DMS79 treated with DMSO at 0.1 percent for 48 hours (cell line): ENCODE measurements at regions not wholly inside any gene's neighbourhood (a gene's known extent, or its start where the extent isn't known, plus 50 kb on each side); places are given as distances from the start of the nearest gene placed in this dataset.
"Not testable (repeated sequence)": the region's sequence is repeated elsewhere in the genome, so short reads cannot be mapped to it uniquely, and the experiment has no call there.

Experiments
- DNase-seq: peaks from one replicate; lab custom pipeline; 2025; lab: John Stamatoyannopoulos, UW

DNA sequence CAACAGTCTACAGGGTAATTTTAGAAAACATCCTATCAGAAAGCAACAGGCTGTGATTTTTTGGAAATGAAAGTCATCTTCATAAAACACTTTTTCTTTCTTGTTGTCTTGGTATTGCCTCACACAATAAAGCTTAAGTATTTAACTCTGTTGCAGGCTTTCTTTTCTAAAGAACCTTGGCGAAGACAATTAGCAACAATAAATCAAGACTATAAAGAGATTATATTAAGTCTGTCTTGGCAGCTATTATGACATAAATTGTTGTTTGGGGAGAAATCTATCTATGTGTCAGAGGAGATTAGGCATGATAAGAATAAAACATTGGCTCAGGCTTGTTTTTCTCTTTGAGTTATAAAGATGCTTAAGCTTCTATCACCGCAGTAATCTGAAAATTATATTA is 1774.8 kb downstream of the ARAP2 start:
- DNase-seq, result no peak

DNA sequence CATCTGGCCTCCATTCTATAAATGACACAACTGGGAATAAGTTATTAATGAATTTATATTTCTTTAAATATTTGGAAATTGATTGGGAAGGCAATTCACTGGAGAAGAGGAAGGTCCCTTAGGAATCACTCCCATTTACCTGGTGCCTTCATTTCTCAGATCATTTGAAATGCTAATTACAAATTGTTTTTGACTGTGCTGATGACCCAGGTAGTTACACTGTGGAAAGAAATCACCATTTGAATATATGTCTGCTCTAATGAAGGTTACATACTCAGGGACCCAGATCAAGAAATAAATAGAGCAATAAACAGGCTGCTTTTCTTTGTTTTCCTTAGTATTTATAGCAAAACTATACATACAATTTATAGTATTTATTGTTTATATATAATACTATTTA is 1759.1 kb downstream of the ARAP2 start:
- DNase-seq, result no peak

DNA sequence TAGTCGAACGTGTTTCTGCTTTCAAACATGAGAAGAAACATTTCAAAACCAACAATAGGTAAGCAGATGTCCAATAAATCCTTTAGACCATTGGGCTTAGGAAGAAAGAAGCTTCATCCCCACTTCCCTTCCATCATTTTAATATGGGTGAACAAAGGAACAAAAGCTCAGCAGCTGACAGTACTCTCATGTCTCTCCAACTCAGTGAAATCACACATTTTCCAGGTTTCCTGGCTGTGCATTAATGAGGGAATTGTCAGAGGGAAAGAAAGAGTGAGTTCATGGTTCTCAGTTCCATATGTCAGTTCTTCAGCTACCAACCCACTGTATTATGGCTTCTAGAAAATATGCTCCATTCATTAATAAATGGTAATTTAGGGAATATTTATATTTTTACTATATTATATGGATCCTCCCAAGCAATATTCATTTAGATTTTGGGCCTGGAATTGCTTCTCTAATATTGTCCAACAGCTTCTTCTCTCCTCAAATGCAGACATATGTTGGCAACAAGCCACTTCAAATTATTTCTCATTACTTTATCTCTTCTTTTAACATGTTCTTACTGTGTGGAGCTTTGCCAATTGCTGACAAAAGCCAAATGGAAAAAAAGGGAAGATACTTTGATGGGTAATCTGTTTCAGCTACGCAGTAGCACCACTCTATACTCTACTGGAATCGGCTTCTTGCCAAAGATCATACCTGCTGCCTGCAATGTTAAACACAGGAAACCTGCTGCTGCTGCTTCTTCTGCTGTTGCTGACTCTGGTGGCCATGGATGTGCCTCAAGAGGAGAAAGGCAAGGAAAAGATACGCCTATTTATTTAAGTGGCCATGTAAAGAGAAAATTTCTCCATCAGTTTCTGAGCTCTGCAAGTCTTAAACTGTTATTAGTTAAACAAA is 1757.6 kb downstream of the ARAP2 start:
- DNase-seq, result no peak

DNA sequence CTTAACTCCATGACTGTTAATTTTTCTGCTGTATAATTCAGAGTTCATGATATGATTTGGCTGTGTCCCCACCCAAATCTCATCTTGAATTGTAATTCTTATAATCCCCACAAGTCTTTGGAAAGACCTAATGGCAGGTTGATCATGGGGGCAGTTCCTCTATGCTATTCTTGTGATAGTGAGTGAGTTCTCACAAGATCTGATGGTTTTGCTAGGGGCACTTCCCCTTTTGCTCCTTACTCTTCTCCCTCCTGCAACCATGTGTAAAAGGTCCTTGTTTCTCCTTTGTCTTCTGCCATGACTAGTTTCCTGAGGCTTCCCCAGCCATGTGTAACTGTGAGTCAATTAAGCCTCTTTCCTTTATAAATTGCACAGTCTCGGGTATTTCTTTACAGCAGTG is 1751.9 kb downstream of the ARAP2 start:
- DNase-seq, result no peak

DNA sequence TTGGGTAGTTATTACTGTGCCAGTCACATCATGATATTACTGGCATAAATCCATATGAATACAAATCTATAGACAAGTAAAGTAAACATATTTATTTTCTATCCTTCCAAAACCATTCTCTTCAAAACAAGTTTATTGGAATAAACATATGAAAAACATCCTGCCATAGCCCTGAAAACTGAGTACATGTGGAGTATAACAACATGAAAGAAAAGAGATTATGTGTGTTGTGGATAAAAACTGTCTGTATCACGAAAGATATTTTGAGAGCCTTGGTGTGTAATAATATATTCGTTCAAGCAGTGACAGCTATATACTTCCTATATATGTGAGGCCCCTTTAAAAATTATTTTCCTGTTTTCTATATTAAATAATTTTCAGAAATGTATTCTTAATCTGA is 1742.2 kb downstream of the ARAP2 start:
- no peak for DNase-seq

DNA sequence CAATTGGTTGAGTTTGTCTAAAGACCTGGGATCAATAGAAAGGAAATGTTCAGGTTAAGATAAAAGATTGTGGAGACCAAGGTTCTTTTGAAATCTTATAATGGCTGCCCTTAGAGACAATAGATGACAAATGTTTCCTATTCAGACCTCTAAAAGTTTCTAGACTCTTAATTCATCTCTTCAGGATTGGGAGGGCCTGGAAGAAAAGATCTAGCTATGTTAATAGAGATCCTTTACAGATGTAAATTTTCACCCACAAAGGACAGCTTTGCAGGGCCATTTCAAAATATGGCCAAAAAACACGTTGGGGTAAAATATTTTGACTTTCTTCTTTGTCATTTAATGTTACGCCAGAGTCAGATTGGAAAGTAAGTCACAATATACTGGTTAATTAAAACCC is 1739.6 kb downstream of the ARAP2 start:
- DNase-seq, result not testable (repeated sequence)

DNA sequence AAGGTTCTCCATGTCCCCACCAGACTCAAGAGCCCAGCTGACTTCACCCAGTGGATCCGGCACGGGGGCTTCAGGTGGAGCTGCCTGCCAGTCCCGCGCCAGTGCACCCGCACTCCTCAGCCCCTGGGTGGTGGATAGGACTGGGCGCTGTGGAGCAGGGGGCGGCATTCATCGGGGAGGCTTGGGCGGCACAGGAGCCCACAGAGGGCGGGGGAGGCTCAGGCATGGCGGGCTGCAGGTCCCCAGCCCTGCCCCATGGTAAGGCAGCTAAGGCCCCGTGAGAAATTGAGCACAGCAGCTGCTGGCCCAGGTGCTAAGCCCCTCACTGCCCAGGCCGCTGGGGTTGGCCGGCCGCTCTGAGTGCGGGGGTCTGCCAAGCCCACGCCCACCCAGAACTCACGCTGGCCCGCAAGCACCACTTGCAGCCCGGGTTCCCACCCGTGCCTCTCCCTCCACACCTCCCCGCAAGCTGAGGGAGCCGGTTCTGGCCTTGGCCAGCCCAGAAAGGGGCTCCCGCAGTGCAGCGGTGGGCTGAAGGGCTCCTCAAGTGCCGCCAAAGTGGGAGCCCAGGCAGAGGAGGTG is 1737.7 kb downstream of the ARAP2 start:
- DNase-seq, result not testable (repeated sequence)

DNA sequence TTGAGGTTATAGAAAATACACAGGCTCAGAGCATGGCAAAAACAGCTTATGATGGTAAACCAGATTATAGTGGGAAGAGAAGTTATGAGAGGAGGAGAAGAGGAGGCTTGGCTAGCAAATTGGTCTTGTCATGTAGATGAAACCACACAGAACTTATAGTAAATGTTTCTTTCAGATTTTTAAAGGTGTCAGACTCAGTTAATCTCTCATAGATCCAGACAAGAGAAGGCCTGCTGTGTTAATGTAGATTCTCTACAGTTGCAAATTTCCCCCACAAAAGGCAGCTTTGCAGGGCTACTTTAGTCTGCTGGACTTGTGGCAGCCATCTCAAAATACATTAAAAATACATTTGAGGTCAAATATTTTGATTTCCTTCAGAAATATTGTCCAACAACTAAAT is 1731.7 kb downstream of the ARAP2 start:
- DNase-seq, result no peak

DNA sequence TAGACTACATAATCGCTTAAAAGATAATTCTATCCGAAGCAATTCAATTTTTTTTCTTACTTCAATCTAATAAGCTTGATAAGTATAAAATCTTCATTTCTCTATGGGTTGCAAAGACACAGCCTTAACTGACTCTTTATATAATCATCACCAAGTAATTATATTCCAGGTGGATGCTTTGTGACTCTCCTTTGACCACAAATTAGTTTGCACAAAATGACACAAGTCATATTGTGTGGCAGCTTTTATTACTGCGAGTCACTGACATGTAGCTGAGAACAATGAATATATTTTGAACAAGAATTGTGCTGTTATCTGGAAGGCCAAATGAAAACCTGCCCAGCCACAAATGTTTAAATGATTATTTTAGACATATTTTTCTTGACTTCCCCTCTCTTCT is 1727.8 kb downstream of the ARAP2 start:
- DNase-seq, result no peak

DNA sequence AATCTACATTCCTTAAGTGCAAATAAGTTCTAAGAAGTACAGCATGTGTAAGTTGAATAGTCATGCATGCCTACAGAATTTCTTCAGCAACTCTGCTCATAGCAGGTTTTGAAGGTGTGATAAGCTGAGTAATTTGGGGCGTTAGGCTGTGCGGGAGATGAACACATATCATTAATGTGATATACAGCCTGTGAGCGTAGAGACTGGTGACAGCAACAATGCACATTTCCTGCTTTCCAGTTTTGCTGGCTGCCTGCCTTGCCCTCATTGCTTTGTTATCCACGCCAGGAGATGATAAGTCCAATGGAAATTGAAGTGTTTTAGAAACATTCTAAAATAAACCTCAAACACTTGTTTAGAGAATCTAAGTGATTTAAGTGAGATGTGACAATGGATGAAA is 1709.4 kb downstream of the ARAP2 start:
- DNase-seq, result no peak

DNA sequence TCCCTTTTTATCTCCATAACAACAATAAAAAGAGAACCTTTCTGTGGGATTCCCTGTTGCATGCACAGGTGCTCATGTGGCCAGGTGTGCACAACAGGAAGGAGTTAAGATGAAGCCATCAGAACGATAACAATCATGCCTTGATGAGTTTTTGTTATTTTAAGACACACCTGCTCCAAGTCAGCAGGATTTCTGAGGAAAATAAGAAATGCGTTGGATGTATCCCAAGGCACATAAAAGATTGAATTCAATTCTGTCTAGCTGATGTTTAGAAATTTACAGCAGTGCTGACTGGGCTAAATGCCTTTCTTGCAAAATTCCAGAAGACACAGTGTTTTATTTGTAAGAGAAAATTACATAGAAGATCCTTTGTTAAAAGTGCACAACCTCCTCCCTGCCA is 1678.2 kb downstream of the ARAP2 start:
- DNase-seq, result no peak

DNA sequence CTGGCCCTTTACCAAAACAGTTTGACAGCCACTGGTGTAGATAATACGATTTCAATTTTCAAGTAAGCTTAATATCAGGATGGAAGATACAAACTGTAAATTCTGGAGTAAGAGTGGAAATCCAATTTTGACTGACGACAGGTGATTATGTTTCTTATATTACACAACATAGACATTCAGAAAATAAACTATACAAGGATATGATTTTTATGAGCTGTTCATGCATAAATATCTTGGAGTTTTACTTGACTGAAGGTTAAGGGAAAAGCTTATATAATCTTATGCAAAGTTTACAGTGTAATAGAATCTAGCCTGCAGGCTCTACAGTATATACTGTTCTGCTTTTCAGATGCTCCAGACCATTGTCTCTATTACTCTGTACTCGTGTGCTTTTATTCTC is 1672.3 kb downstream of the ARAP2 start:
- DNase-seq, result no peak

DNA sequence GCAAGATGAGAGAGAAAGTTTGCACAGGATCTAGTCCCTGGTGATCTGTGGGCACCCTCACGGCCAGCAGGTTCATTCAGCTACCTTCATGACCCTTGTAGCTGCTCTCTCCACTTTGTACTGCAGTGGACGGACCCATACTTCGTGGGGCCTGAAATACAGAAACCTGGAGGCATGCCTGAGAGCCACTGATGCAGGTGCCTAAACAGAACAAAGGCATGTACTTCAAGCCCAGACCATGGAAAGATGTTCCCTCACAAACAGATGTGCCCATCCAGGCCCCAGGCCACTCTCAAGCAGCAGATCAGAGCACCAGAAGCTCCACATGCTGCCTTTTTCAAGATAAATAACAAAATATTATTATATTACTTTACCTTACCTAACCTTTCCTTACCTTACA is 1629.0 kb downstream of the ARAP2 start:
- no peak for DNase-seq

DNA sequence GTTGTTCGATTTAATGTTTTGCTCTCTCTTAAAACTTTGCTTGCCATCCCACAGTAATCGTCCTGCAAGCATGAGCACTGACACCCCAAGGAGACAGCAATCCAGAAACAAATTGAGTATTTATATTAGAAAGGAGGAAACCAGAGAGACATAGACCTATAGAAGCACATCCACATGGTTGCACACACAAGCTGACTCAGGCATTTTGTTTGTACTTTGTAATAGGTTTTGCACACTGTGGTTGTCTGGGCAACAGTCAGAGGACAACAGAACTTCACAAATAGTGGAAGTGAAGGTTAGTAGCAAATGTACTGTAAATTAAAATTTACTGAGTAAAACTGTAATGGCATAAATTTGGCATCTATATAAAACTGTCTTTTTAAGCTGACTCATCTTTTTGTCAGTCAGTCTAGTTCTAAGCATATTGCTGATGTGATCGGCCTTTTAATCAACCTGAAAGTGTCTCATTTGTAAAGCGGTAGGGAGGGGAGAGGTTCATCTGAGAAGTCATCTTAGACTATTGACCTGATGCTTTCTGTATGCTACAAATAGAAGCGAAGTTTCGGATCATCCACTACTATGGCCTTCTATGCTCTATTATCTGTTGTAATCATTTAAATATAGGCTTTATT is 1624.7 kb downstream of the ARAP2 start:
- no peak for DNase-seq

DNA sequence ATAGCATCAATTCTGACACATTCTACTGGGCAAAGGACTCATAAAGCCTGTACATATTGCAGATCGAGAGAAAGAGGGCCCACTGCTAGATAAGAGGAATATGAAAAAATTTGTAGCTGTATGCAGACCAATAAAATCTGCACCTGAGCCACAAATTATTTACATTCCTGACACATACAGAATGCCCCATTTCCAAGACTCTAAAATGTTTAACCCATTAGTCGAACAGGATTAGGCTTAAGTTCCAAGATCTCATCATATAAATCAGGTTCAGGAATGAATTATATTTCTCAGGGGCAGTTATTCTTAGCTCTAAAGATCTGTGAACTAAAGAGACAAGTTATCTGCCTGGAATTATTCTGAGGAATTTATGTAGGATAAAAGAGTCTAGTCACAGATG is 1615.8 kb downstream of the ARAP2 start:
- no peak for DNase-seq

DNA sequence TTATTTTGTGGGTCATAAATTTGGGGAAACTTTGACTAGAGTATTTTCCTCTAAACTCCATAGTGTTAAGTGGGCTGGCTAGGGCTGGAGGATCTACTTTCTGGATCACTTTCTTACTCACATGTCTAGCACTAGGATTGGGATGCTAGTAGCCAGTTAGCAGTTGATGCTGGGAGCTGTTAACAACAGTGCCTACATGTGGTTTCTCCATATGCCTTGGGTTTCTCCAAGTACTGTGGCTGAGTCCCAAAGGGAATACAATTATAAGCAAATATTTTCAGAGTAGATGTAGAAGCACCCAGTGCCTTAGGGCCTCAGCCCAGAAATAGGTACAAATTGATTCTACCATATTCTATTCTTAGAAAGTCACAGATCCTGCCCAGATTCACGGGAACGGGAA is 1614.9 kb downstream of the ARAP2 start:
- no peak for DNase-seq

DNA sequence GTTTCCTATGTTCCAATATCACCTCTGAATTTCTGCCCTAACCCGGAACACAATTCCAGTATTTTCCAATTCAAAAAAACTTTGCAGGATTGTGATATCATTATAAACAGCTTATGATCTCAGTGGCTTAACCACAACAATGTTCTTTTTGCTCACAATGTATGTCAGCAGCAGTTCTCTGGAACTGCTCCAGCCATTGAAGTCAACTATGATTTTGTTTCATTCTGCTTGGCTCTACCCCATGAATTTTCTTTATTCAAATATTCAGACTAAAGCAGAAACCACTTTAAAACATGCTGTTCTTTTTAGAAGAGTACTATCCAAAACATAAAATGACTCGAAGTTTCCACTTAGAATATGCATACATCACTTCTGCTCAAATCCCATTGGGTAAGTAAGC is 1611.1 kb downstream of the ARAP2 start:
- no peak for DNase-seq

DNA sequence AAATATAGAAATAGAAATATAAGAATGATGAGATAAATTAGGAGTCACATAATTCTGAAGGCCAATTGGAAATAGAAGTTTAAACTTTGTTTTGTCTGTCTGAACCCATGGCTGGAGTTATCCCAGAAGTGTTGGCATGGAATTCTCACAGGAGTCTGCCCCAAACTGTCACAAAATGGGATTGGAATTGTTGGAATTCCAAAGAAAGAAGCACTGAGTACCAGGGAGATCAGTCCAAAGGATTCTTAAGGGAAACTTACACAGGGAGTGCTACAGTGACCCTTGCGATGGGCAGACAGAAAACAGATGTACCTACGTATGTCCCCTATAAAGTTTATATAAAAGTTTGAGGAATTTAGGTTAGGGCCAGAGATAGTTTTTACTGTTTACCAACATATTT is 1607.7 kb downstream of the ARAP2 start:
- DNase-seq, result no peak

DNA sequence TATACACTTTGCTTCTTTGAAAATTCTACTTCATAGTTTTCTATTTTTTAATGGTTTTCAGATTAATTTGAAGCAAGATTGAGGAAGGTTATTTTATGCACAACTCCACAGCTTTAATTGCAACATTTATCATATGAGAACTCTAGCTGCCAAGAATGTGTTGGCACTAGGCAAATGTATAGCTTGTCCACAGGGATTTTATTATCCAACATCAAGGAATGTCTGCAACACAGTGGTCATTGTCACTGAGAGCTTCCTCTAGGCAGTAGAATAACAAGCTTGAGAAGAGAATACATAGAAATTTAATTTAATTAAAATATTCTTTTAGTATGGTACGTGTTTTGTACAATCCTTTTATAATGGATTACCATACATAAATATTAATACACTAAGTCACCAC is 1600.8 kb downstream of the ARAP2 start:
- no peak for DNase-seq

DNA sequence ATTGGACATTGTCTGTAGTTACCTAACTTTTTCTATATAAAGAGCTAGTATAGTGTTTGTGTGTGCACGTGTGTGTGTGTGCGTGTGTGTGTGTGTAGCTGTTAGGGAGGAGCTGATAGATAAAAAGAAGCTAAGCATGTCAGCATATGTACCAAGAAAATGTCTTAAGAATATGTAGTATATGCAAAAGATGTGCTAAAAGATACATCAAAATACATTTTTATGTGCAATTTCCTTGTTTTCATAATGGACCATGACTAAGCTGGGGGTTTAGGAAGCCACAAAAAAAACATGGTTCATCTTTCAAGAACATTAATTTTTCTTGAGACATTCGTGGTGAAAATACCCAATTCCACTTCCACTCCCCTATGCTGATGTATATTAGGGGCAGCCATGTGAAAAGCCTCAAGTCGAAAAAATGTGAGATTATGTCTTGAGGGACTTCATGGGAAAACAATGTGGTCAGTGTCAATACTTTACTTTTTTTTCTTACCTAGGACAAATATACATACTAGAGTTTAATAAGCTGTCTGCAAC is 1599.7 kb downstream of the ARAP2 start:
- no peak for DNase-seq

DNA sequence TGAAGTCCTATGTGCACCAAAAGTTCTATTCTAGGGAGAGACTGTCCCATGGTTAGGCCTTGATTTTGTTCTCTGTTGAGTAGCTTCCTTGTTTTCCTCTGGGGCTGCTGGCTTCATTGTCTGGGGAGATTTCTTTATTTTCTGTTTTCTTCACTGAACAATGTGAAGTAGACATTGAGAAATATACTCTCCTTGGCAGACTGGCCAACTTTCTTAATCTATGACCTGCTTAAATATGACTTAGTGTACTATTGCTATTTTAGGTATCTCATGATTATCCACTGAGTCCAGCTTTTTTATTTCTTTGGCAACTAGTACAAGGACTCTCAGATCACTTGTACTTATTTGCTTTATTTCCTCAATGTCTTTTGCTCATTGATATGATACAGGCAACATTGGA is 1594.6 kb downstream of the ARAP2 start:
- DNase-seq, result no peak

DNA sequence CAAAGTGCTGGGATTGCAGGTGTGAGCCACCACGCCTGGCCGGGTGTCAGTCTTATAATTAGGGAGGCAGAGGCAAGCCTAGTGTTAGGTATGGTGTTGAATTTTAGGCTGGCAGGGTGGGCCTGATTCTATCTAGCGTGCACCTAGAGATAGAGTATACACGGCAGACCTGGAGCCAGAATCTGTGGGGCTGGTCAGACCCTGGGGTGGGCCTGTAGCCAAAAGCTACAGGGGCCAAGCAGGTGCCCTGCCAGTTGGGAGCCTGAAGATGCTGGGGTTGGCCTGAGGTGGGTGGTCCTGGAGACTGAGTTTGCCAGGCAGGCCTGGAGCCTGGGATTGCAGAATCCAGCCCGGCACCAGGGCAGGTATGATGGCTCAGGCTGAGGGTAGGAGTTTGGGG is 1580.3 kb downstream of the ARAP2 start:
- no peak for DNase-seq

DNA sequence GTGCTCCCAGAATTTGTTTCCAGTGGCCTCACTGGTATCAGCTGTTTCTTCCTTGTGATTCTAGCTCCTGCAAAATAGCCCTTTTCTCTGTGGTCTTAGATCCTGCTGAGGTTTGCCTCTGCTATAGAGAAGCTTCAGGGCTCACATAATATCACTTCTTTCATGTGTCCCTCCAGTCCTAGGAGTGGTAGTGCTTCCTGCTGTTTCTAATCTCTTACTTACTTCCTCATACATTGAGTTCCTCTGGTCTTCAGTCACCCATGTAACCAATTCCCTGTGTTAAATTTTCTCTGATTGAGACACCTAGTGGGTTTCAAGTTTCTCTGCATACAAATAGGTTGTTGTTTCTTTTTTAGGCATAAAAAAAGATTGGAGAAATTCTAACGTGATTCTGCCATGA is 1567.9 kb downstream of the ARAP2 start:
- no peak for DNase-seq
